ENCODE measurements at regions not wholly inside any gene's neighbourhood (a gene's known extent, or its start where the extent isn't known, plus 50 kb on each side); places are given as distances from the start of the nearest gene placed in this dataset.

- no peak for DNase-seq
Observed at GRCh38 chr21:16020878-16021277, 291.1 kb downstream of the USP25 start.

GRCh38 chr21:16022116-16022515, 292.3 kb downstream of the USP25 start:
- DNase-seq: no peak

DNA sequence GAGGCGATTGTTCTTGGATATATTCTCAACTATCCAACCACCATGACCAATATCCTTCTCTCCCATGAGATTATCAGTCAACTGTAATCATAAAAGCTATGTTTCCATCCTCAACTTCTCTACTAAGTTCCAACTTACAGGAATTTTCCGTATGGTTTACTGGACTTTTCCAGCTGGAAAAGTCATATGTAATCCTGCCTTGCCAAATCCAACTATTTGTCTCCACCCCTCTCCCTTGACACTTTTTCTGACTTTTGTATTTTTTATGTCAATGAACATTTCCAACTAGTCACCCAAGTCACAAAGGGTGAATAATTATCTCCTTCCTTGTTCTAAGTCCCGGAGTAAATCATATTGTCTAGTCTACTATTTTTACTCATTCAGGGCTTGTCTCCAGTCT, 293.1 kb downstream of the USP25 start:
- DNase-seq: no peak

GRCh38 chr21:16028142-16028541, 298.4 kb downstream of the USP25 start:
- DNase-seq: no peak

GRCh38 chr21:16028941-16029464, 299.2 kb downstream of the USP25 start:
- DNase-seq: no peak

DNA sequence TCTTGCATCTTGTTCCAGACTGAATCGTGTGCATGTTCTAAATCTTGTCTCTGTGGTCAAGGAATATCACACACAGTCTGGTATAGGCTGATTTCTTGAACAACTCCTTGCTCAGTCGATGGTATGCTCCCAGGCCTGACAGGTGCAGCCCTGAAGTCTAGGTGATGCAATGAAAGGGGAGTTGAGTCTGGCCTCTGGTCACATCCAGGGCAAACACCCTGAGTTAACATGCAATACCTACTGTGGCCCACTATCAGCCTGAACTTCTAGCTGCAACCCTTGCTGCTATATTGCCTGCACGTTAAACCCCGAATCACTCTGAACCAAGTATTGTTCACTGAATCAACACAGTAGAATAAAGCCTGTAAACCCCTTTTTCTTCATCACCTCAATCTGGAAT, 303.4 kb downstream of the USP25 start:
- no peak for DNase-seq

DNA sequence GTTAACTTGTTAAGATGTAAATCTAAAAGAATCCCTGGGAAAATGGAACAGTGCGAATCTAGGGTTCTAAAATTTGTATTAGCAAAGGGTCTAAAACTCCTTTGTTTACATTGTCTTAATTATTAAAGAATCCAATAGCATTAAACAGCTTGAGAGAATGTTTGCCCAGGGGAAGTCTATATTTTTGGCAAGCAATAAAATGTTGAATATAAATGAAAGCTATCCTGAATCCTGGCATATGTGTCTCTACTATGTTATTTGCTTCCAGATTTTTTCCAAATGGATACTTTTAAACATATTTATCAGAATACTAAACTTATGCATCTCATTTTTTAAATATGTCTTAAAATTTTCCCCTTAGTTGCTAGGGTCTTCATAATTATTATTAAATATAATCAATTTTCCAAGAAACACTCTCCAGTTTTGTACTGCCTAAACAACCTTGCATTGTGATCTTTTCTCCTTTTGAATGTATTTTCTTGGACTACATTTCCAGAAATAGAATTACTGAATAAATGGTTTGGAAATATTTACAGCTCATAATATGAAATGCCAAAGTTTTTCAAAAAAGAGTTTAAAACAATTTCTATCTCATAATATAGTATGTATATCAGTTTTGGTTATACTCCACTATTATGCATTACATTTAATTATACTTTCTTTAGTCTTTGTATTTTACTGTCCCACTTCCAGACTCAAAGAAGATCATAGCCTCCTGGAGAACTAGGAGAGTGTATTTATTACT, 304.8 kb downstream of the USP25 start:
- no peak for DNase-seq

DNA sequence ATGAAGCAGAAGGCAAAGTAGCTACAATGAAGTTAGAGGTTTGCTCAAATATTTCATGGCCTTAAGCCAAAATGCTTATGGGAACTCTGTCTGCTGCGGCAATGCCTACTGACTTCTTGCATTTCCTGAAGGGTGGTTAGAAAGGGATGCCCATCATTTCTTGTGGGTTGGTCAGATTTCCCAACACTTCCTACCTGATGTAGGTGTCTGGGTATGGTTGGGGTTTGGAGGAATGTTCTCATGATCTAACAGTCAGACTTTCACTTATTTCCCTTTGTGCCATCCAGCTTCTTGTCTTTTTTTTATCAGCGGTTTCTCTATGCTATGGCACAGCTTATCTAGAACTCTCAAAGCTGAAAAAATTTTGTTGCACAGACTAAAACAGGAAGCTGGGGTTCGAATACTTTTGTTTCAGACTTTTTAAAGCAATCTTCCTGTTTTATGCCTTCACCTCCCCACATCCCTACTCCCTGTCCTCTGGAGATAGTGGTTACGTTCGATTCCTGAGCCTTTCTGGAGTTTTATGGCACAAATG, 307.7 kb downstream of the USP25 start:
- DNase-seq: no peak

GRCh38 chr21:16040601-16041000, 310.8 kb downstream of the USP25 start:
- no peak for DNase-seq

GRCh38 chr21:16044676-16045075, 314.9 kb downstream of the USP25 start:
- no peak for DNase-seq

- no peak for DNase-seq
Observed at GRCh38 chr21:16046656-16047330, 317.0 kb downstream of the USP25 start.

GRCh38 chr21:16047904-16048303, 318.1 kb downstream of the USP25 start:
- no peak for DNase-seq

DNA sequence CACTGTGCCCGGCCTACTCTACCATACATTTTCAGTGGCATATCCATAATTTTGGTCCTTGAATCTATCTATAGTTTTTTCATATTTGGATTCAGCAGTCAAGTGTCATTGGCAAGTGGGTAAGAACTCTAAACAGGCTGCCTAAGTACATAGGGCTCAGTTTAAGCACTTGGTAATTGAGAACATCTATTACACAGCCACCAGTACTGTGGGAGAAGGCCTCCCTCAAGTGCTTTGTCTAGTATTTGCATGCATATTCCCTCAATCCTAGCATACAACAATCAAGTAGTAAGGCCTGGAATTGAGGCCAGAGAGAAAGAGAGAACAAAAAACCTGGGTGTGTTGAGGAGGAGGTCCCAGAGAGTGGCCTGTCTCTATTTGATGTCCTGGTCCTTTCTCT, 325.2 kb downstream of the USP25 start:
- no peak for DNase-seq

- DNase-seq: no peak
Observed at GRCh38 chr21:16058896-16059295, 329.1 kb downstream of the USP25 start.

DNA sequence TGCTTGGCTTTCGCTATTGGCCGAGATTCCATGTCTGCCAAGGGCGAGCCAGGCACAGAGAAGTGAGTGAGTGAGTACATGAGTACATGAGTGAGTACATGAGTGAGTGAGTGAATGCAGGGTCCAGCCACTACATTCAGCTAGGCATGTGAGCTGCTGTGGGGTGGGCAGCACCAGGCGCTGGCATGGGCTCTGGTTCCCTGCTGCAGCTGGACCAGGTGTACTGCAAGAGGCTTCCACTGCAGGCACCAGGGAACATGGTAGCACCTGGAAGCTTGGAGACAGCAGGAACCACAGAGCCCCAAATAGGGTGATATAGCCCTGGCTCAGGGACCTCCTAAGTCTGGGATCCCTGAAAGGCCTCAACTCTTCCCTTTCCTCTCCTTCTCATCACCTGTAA, 330.2 kb downstream of the USP25 start:
- no peak for DNase-seq

GRCh38 chr21:16061194-16061593, 331.4 kb downstream of the USP25 start:
- DNase-seq: no peak

DNA sequence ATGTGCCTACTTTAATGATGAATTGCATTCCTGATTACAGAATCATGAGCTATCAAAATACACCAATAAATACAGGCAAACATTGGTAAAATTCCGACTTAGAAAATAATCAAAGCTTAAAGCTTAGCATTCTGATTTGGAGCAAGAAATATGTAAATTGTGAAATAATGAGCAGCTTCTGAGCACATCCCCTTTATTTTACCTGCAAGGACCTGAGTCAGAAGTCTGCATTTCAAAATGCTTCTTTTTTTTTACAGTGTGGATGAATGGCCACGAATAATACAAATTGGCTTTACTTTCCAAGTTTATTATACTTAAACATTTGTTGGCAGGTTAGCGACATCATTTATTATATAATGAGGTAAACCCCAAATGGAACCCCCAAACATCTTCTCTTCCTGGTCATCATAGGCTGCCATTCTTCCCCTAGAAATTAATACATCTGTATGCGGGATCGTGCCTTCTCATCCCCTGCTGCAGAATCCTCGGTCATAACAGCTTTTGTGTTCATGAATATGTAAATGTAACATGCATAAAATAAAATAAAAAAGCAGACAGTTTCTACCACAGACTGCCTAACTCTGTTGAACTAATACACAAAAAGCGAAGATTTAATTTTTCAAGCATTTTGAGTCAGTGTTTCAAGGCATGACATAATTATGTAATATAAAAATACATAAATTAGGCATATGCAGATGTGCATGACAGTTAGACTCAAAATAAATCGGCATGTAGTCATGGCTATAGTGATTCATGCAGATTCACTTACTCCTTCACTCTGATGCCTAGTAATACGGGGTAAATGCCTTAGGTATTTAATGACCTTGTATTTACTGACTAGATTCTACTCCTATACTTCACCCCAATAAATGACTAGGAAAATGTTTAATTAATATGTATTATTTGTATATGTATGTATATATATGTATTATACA, 339.7 kb downstream of the USP25 start:
- DNase-seq: no peak

- no peak for DNase-seq
Observed at GRCh38 chr21:16070207-16070651, 340.4 kb downstream of the USP25 start.

DNA sequence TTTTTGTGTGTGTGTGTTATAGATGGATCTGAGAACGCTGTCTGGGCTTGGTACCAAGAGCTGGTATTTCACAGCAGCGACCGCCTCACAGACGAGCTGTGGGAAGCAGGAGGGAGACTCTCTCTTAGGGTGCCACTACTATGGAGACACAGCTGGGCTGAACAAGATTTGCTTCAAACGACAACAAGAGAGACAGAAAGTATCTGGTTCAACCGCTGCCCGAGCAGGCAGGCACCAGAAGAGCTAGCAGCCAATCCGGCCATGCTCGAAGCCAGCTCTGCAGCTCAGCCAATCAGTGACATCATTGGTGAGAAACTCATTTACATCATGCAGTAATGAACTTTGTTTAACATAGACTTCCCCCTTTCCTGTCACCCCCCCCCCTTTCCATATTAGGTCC, 341.3 kb downstream of the USP25 start:
- DNase-seq: no peak

- DNase-seq: no peak
Observed at GRCh38 chr21:16071761-16072160, 342.0 kb downstream of the USP25 start.

- no peak for DNase-seq
Observed at GRCh38 chr21:16072221-16072620, 342.4 kb downstream of the USP25 start.

- DNase-seq: no peak
Observed at GRCh38 chr21:16072737-16073136, 343.0 kb downstream of the USP25 start.

- no peak for DNase-seq
Observed at GRCh38 chr21:16073586-16073985, 343.8 kb downstream of the USP25 start.

Data from MV-4-11 (cell line).